CD14-positive monocyte (primary cell): ENCODE measurements at regions not wholly inside any gene's neighbourhood (a gene's known extent, or its start where the extent isn't known, plus 50 kb on each side); places are given as distances from the start of the nearest gene placed in this dataset.
A peak's percentile ranks its signal among the peaks of the same experiment; 100 is the strongest.

Source experiments
- DNase-seq, 3 donors: peaks; one replicate each; pipeline ENCODE4 v3.0.0-alpha.2; 2011 to 2022
- H2AFZ ChIP-seq: 2 replicates; pipeline ENCODE4 v1.6.0; 2012; ENCODE audit warnings: mild to moderate bottlenecking, low read depth, low read length, inconsistent platforms; ENCODE audit not compliant: insufficient read depth, poor library complexity, severe bottlenecking
- H3K27ac ChIP-seq, 2 donors: 1 replicate in 1 of 2; 2 replicates in 1 of 2; pipeline ENCODE4 v1.5.1; 2012 to 2013; ENCODE audit warnings: low read length in 2 of 2, control low read depth in 1 of 2, inconsistent platforms in 1 of 2, low read depth in 1 of 2, mild to moderate bottlenecking in 1 of 2
- H3K27me3 ChIP-seq, 2 donors: one replicate each; pipeline versions ENCODE4 v1.6.0 to v1.6.1; 2011 to 2013; ENCODE audit warnings: low read length in 2 of 2; ENCODE audit not compliant: control insufficient read depth in 2 of 2, insufficient read depth in 2 of 2
- H3K36me3 ChIP-seq, 2 donors: replicated peaks in 1 of 2; 1 replicate in 1 of 2; 2 replicates in 1 of 2; pipeline versions ENCODE4 v1.5.1 to v1.6.1; 2012 to 2013; ENCODE audit warnings: low read length in 2 of 2, control low read depth in 1 of 2, inconsistent platforms in 1 of 2, mild to moderate bottlenecking in 1 of 2; ENCODE audit not compliant: insufficient read depth in 2 of 2, control insufficient read depth in 1 of 2
- H3K4me1 ChIP-seq, 2 donors: 1 replicate in 1 of 2; 2 replicates in 1 of 2; pipeline versions ENCODE4 v1.5.1 to v1.6.1; 2012 to 2013; ENCODE audit warnings: low read length in 2 of 2, control low read depth in 1 of 2, inconsistent platforms in 1 of 2, mild to moderate bottlenecking in 1 of 2, moderate library complexity in 1 of 2; ENCODE audit not compliant: insufficient read depth in 2 of 2, control insufficient read depth in 1 of 2
- H3K4me2 ChIP-seq: replicated peaks from 2 replicates; pipeline ENCODE3; 2012; ENCODE audit warnings: low read length, moderate library complexity, mild to moderate bottlenecking; ENCODE audit not compliant: poor library complexity, severe bottlenecking; ENCODE audit errors: extremely low read depth
- H3K4me3 ChIP-seq, 3 experiments: fragments of 200-600 bp in 1 of 3; sonication (generic) in 1 of 3; replicated peaks in 1 of 3; 1 replicate in 2 of 3; 2 replicates in 1 of 3; pipeline ENCODE4 v1.5.1; 2011 to 2013; ENCODE audit warnings: low read length in 3 of 3, mild to moderate bottlenecking in 3 of 3, control low read depth in 2 of 3, low read depth in 2 of 3, inconsistent platforms in 1 of 3, moderate library complexity in 1 of 3
- H3K79me2 ChIP-seq: 2 replicates; pipeline ENCODE4 v1.6.0; 2012; ENCODE audit warnings: mild to moderate bottlenecking, control low read depth, inconsistent platforms, low read length, moderate library complexity; ENCODE audit not compliant: insufficient read depth
- H3K9ac ChIP-seq: 2 replicates; pipeline ENCODE4 v1.6.0; 2017; ENCODE audit warnings: low read length, mild to moderate bottlenecking; ENCODE audit not compliant: insufficient read depth, poor library complexity, severe bottlenecking
- H3K9me3 ChIP-seq, 2 donors: replicated peaks in 1 of 2; 1 replicate in 1 of 2; 2 replicates in 1 of 2; pipeline versions ENCODE4 v1.5.1 to v1.6.1; 2012 to 2013; ENCODE audit warnings: low read length in 2 of 2, control low read depth in 1 of 2; ENCODE audit not compliant: control insufficient read depth in 1 of 2, insufficient read depth in 1 of 2
- H4K20me1 ChIP-seq: 2 replicates; pipeline ENCODE4 v1.6.0; 2012; ENCODE audit warnings: mild to moderate bottlenecking, low read length, control low read depth, moderate library complexity; ENCODE audit not compliant: insufficient read depth
- H3K27ac Mint-ChIP-seq, 7 donors: one replicate each; pipeline ENCODE4 v1.8.0; 2020; ENCODE audit warnings: mild to moderate bottlenecking in 7 of 7, mixed read lengths in 7 of 7, moderate library complexity in 6 of 7, inconsistent platforms in 2 of 7
- H3K27me3 Mint-ChIP-seq, 3 donors: one replicate each; pipeline ENCODE4 v1.8.0; 2021 to 2022; ENCODE audit warnings: low read depth in 3 of 3, mild to moderate bottlenecking in 3 of 3, mixed read lengths in 3 of 3, moderate library complexity in 3 of 3, inconsistent platforms in 1 of 3
- H3K36me3 Mint-ChIP-seq, 2 donors: one replicate each; pipeline ENCODE4 v1.8.0; 2020; ENCODE audit warnings: mixed read lengths in 2 of 2, inconsistent platforms in 1 of 2, mild to moderate bottlenecking in 1 of 2
- H3K4me1 Mint-ChIP-seq: one replicate; pipeline ENCODE4 v1.8.0; 2020; ENCODE audit warnings: mild to moderate bottlenecking, mixed read lengths
- H3K4me3 Mint-ChIP-seq, 2 donors: one replicate each; pipeline ENCODE4 v1.8.0; 2020; ENCODE audit warnings: mild to moderate bottlenecking in 2 of 2, mixed read lengths in 2 of 2, moderate library complexity in 1 of 2
- H3K9me3 Mint-ChIP-seq, 7 donors: one replicate each; pipeline ENCODE4 v1.8.0; 2020 to 2022; ENCODE audit warnings: mixed read lengths in 7 of 7, mild to moderate bottlenecking in 6 of 7, moderate library complexity in 6 of 7, inconsistent platforms in 2 of 7
- CTCF ChIP-seq: fragments of 200-600 bp; IDR thresholded peaks from one replicate; pipeline ENCODE4 v1.8.0; 2022; ENCODE audit warnings: antibody characterized with exemption, mild to moderate bottlenecking
- WGBS: methylation state at CpG from one replicate; pipeline ENCODE4 v1.1.5; 2013; ENCODE audit warnings: missing lambda C conversion rate; ENCODE audit not compliant: insufficient coverage; 5-methylcytosine and 5-hydroxymethylcytosine counted together
- intact Hi-C, 2 donors: fragments of 100-400 bp; cut with micrococcal nuclease; formaldehyde crosslinking; loops; one replicate each; pipeline versions ENCODE4 v1.15.0 to v1.15.1; 2023

GRCh38 chr13:95457294-95457693 lies 95.2 kb upstream of the CLDN10 start:
- Histone ChIP-seq H3K4me1 (peaks cover 6 to 12% of the 10 kb centered on the region in 2 donors), H3K9ac (no peak overlapping the region), H3K79me2 (no peaks in the 10 kb centered on the region), H3K27ac (no peak overlapping the region), H3K36me3 (no peaks in the 10 kb centered on the region), H2AFZ (peak overlapping the region; percentile 15), H3K4me2 (no peak overlapping the region), H4K20me1 (no peaks in the 10 kb centered on the region), H3K4me3 (no peak overlapping the region), H3K27me3 (no peaks in the 10 kb centered on the region), H3K9me3 (peaks cover 8 to 13% of the 10 kb centered on the region in 2 donors)
- no peaks in the 10 kb centered on the region for H3K27me3 Mint-ChIP-seq
- peaks cover 15 to 27% (median 18%) of the 10 kb centered on the region in 7 donors for H3K9me3 Mint-ChIP-seq
- DNase-seq = no peak
- intact Hi-C loops = no loop called here
- TF ChIP-seq CTCF = no peak
- no peaks in the 10 kb centered on the region for H3K36me3 Mint-ChIP-seq
- no peak overlapping the region for H3K4me3 Mint-ChIP-seq
- peaks cover 14% of the 10 kb centered on the region for H3K4me1 Mint-ChIP-seq
- no CpG with 5 or more reads among the region's 4 CpGs for WGBS
- H3K27ac Mint-ChIP-seq = no peak overlapping the region

GRCh38 chr13:95462801-95463200 lies 89.7 kb upstream of the CLDN10 start:
- TF ChIP-seq CTCF = no peak
- H3K4me3 Mint-ChIP-seq = no peak overlapping the region
- H3K4me3 ChIP-seq = no peak overlapping the region
- no CpG with 5 or more reads among the region's 3 CpGs for WGBS
- no peaks in the 10 kb centered on the region for H4K20me1 ChIP-seq
- no peak for DNase-seq
- no peak overlapping the region for H2AFZ ChIP-seq
- no peaks in the 10 kb centered on the region for H3K79me2 ChIP-seq
- H3K36me3 Mint-ChIP-seq = no peaks in the 10 kb centered on the region
- H3K27ac ChIP-seq = no peak overlapping the region
- H3K27ac Mint-ChIP-seq = no peak overlapping the region
- H3K9me3 ChIP-seq = peaks cover 8 to 13% of the 10 kb centered on the region in 2 donors
- H3K4me2 ChIP-seq = no peak overlapping the region
- H3K4me1 ChIP-seq = no peaks in the 10 kb centered on the region
- peaks cover 0 to 1% (median 0%) of the 10 kb centered on the region in 3 donors for H3K27me3 Mint-ChIP-seq
- H3K4me1 Mint-ChIP-seq = no peaks in the 10 kb centered on the region
- intact Hi-C loops = no loop called here
- no peaks in the 10 kb centered on the region for H3K27me3 ChIP-seq
- H3K9me3 Mint-ChIP-seq = peaks cover 16 to 32% (median 18%) of the 10 kb centered on the region in 7 donors
- H3K9ac ChIP-seq = no peak overlapping the region
- H3K36me3 ChIP-seq = no peaks in the 10 kb centered on the region
